HEK293T (cell line): ENCODE measurements at regions not wholly inside any gene's neighbourhood (a gene's known extent, or its start where the extent isn't known, plus 50 kb on each side); places are given as distances from the start of the nearest gene placed in this dataset.

Experiments used
- ARNT ChIP-seq: fragments of 450-650 bp; IDR thresholded peaks from 2 replicates; pipeline ENCODE4 v1.6.1; 2017; ENCODE audit warnings: mild to moderate bottlenecking
- FOXK2 ChIP-seq: fragments of 450-650 bp; IDR thresholded peaks from 2 replicates; pipeline ENCODE4 v1.6.1; 2016; ENCODE audit warnings: mild to moderate bottlenecking
- FOXM1 ChIP-seq: fragments of 450-650 bp; IDR thresholded peaks from 2 replicates; pipeline ENCODE4 v1.6.1; 2017; ENCODE audit warnings: mild to moderate bottlenecking, borderline replicate concordance
- SP1 ChIP-seq: fragments of 450-650 bp; IDR thresholded peaks from 2 replicates; pipeline ENCODE4 v1.6.1; 2017
- TARDBP ChIP-seq: fragments of 450-650 bp; IDR thresholded peaks from 2 replicates; pipeline ENCODE4 v1.6.1; 2016

GRCh38 chr11:23233075-23233474 is 372.8 kb upstream of the CCDC179 start:
- TF ChIP-seq TARDBP (no peak), SP1 (no peak), FOXK2 (no peak), ARNT (no peak), FOXM1 (no peak)
